ENCODE measurements at regions not wholly inside any gene's neighbourhood (a gene's known extent, or its start where the extent isn't known, plus 50 kb on each side); places are given as distances from the start of the nearest gene placed in this dataset.

GRCh38 chr4:8682296-8682695, 89.7 kb downstream of the CPZ start (continued):
- TF ChIP-seq, protein P1, sequence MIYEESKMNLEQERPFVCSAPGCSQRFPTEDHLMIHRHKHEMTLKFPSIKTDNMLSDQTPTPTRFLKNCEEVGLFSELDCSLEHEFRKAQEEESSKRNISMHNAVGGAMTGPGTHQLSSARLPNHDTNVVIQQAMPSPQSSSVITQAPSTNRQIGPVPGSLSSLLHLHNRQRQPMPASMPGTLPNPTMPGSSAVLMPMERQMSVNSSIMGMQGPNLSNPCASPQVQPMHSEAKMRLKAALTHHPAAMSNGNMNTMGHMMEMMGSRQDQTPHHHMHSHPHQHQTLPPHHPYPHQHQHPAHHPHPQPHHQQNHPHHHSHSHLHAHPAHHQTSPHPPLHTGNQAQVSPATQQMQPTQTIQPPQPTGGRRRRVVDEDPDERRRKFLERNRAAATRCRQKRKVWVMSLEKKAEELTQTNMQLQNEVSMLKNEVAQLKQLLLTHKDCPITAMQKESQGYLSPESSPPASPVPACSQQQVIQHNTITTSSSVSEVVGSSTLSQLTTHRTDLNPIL (CRISPR knock-in tag; IDR thresholded peaks at IDR 0.05; ENCODE audit: low read depth) = no peak
- TF ChIP-seq ESRRG (CRISPR knock-in tag; IDR thresholded peaks at IDR 0.05) = no peak
- no peak for TF ChIP-seq ISL1 (CRISPR knock-in tag; IDR thresholded peaks at IDR 0.05)
- no peak for TF ChIP-seq POU6F1 (CRISPR knock-in tag; IDR thresholded peaks at IDR 0.05; ENCODE audit: borderline replicate concordance, low read depth)
- TF ChIP-seq BACH2 (CRISPR knock-in tag; IDR thresholded peaks at IDR 0.05; ENCODE audit: borderline replicate concordance) = no peak
- no peak for TF ChIP-seq ZNF565 (CRISPR knock-in tag; conservative IDR thresholded peaks at IDR 0.05; ENCODE audit: low read depth)
- no peak for TF ChIP-seq ARNTL (CRISPR knock-in tag; IDR thresholded peaks at IDR 0.05; ENCODE audit: borderline replicate concordance, low read depth)
- no peak for TF ChIP-seq GLIS3 (CRISPR knock-in tag; IDR thresholded peaks at IDR 0.05)
- TF ChIP-seq ZC3H10 (CRISPR knock-in tag; IDR thresholded peaks at IDR 0.05) = no peak
- no peak for TF ChIP-seq ZFP3 (CRISPR knock-in tag; IDR thresholded peaks at IDR 0.05)
- no peak for TF ChIP-seq PPARA (CRISPR knock-in tag; IDR thresholded peaks at IDR 0.05; ENCODE audit: borderline replicate concordance)

- ATAC-seq = no peak
- TF ChIP-seq, protein P2, sequence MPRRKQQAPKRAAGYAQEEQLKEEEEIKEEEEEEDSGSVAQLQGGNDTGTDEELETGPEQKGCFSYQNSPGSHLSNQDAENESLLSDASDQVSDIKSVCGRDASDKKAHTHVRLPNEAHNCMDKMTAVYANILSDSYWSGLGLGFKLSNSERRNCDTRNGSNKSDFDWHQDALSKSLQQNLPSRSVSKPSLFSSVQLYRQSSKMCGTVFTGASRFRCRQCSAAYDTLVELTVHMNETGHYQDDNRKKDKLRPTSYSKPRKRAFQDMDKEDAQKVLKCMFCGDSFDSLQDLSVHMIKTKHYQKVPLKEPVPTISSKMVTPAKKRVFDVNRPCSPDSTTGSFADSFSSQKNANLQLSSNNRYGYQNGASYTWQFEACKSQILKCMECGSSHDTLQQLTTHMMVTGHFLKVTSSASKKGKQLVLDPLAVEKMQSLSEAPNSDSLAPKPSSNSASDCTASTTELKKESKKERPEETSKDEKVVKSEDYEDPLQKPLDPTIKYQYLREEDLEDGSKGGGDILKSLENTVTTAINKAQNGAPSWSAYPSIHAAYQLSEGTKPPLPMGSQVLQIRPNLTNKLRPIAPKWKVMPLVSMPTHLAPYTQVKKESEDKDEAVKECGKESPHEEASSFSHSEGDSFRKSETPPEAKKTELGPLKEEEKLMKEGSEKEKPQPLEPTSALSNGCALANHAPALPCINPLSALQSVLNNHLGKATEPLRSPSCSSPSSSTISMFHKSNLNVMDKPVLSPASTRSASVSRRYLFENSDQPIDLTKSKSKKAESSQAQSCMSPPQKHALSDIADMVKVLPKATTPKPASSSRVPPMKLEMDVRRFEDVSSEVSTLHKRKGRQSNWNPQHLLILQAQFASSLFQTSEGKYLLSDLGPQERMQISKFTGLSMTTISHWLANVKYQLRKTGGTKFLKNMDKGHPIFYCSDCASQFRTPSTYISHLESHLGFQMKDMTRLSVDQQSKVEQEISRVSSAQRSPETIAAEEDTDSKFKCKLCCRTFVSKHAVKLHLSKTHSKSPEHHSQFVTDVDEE (CRISPR knock-in tag; IDR thresholded peaks at IDR 0.05) = no peak
- TF ChIP-seq, protein P1 (CRISPR knock-in tag; IDR thresholded peaks at IDR 0.05; ENCODE audit: low read depth) = no peak
- TF ChIP-seq GLIS3 (CRISPR knock-in tag; IDR thresholded peaks at IDR 0.05) (no peak), ZFP3 (CRISPR knock-in tag; IDR thresholded peaks at IDR 0.05) (no peak), ZFP30 (CRISPR knock-in tag; IDR thresholded peaks at IDR 0.05) (no peak), PPARA (CRISPR knock-in tag; IDR thresholded peaks at IDR 0.05; ENCODE audit: borderline replicate concordance) (no peak), ESRRG (CRISPR knock-in tag; IDR thresholded peaks at IDR 0.05) (no peak), BACH2 (CRISPR knock-in tag; IDR thresholded peaks at IDR 0.05; ENCODE audit: borderline replicate concordance) (no peak), RARB (CRISPR knock-in tag; IDR thresholded peaks at IDR 0.05) (no peak), ZNF70 (CRISPR knock-in tag; IDR thresholded peaks at IDR 0.05) (no peak), ZNF565 (CRISPR knock-in tag; conservative IDR thresholded peaks at IDR 0.05; ENCODE audit: low read depth) (no peak), ISL1 (CRISPR knock-in tag; IDR thresholded peaks at IDR 0.05) (no peak), SNAI2 (CRISPR knock-in tag; IDR thresholded peaks at IDR 0.05) (no peak), TOX (CRISPR knock-in tag; IDR thresholded peaks at IDR 0.05; ENCODE audit: borderline replicate concordance) (no peak), ZC3H10 (CRISPR knock-in tag; IDR thresholded peaks at IDR 0.05) (no peak)
These were observed 88.8 kb downstream of the CPZ start for GRCh38 chr4:8681391-8681790.

DNA sequence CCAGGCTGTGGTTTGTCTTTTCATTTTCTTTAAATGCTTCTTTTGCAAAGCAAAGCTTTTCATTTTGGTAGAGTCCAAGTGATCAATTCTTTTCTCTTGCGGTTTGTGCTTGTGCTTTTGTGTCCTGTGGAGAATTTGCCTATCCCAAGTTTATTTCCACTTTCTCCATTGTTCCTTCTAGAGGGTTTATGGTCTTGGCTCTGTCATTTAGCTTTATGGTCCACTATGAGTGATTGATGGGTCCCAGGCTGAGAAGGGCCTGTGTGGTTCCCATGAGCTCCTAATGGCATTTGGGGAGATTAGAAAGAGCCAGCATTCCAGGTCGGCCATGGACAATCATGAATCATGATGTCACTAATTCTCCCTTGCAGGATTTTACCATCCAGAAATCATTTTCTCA, 86.5 kb downstream of the CPZ start:
- no peak for TF ChIP-seq TOX (CRISPR knock-in tag; IDR thresholded peaks at IDR 0.05; ENCODE audit: borderline replicate concordance)
- TF ChIP-seq ZFP30 (CRISPR knock-in tag; IDR thresholded peaks at IDR 0.05) = no peak
- TF ChIP-seq, protein P2 (CRISPR knock-in tag; IDR thresholded peaks at IDR 0.05) = no peak
- no peak for TF ChIP-seq ARNTL (CRISPR knock-in tag; IDR thresholded peaks at IDR 0.05; ENCODE audit: borderline replicate concordance, low read depth)
- TF ChIP-seq ZNF8 (CRISPR knock-in tag; IDR thresholded peaks at IDR 0.05) = no peak
- no peak for TF ChIP-seq OSR1 (CRISPR knock-in tag; IDR thresholded peaks at IDR 0.05)
- no peak for TF ChIP-seq ZC3H10 (CRISPR knock-in tag; IDR thresholded peaks at IDR 0.05)
- no peak for ATAC-seq
